PFSK-1 (cell line): ENCODE measurements at regions not wholly inside any gene's neighbourhood (a gene's known extent, or its start where the extent isn't known, plus 50 kb on each side); places are given as distances from the start of the nearest gene placed in this dataset.

Source experiments
- POLR2AphosphoS5 ChIP-seq: IDR thresholded peaks from 2 replicates; pipeline ENCODE4 v1.6.1; 2012; ENCODE audit warnings: low read depth, mild to moderate bottlenecking, control low read depth, low read length, moderate library complexity
- REST ChIP-seq, 2 experiments: IDR thresholded peaks; 2 replicates each; pipeline versions ENCODE4 v1.6.1 to v1.8.0; 2011 to 2012; ENCODE audit warnings: low read depth in 2 of 2, low read length in 2 of 2, control low read depth in 1 of 2, inconsistent platforms in 1 of 2, mild to moderate bottlenecking in 1 of 2, moderate library complexity in 1 of 2; ENCODE audit not compliant: insufficient read depth in 1 of 2
- SIN3A ChIP-seq: IDR thresholded peaks from 2 replicates; pipeline ENCODE4 v1.6.1; 2012; ENCODE audit warnings: mild to moderate bottlenecking, low read length, moderate library complexity, borderline replicate concordance; ENCODE audit not compliant: insufficient read depth
- TAF1 ChIP-seq: IDR thresholded peaks from 2 replicates; pipeline ENCODE4 v1.6.1; 2012; ENCODE audit warnings: low read length, control low read depth, borderline replicate concordance; ENCODE audit not compliant: insufficient read depth

GRCh38 chr18:30378097-30378496, 664.4 kb downstream of the DSC3 start:
- no peak for TF ChIP-seq SIN3A
- TF ChIP-seq REST (IDR thresholded peaks at IDR 0.05; ENCODE audit: insufficient read depth in 1 of 2, low read depth in 2 of 2, low read length in 2 of 2) = no peak
- TF ChIP-seq TAF1 = no peak
- no peak for TF ChIP-seq POLR2AphosphoS5
